Endothelial cell of umbilical vein (primary cell): ENCODE measurements at regions not wholly inside any gene's neighbourhood (a gene's known extent, or its start where the extent isn't known, plus 50 kb on each side); places are given as distances from the start of the nearest gene placed in this dataset.
"Not testable (repeated sequence)": the region's sequence is repeated elsewhere in the genome, so short reads cannot be mapped to it uniquely, and the experiment has no call there.

ENCODE experiments used
- CTCF ChIP-seq, 2 donors: IDR thresholded peaks; 1 replicate in 1 of 2; 2 replicates in 1 of 2; pipeline ENCODE4 v1.5.1; 2011; ENCODE audit warnings: low read length in 2 of 2, mild to moderate bottlenecking in 2 of 2, moderate library complexity in 2 of 2, control low read depth in 1 of 2, inconsistent platforms in 1 of 2, low read depth in 1 of 2; ENCODE audit not compliant: insufficient read depth in 1 of 2; ENCODE audit errors: extremely low read depth in 1 of 2
- EZH2 ChIP-seq: IDR thresholded peaks from 2 replicates; pipeline ENCODE4 v1.6.1; 2012; ENCODE audit warnings: borderline replicate concordance, low read depth, mild to moderate bottlenecking, moderate library complexity, low read length, inconsistent platforms; ENCODE audit not compliant: severe bottlenecking
- MYC ChIP-seq: IDR thresholded peaks from one replicate; pipeline ENCODE4 v1.6.1; 2011; ENCODE audit warnings: mild to moderate bottlenecking, low read depth, low read length
- POLR2A ChIP-seq: IDR thresholded peaks from 2 replicates; pipeline ENCODE4 v1.6.1; 2012; ENCODE audit warnings: low read depth, mild to moderate bottlenecking, control low read depth, low read length
- POLR2AphosphoS5 ChIP-seq: IDR thresholded peaks from 2 replicates; pipeline ENCODE4 v1.6.1; 2012; ENCODE audit warnings: low read depth, mild to moderate bottlenecking, control low read depth, low read length, moderate library complexity; ENCODE audit not compliant: insufficient read depth

GRCh38 chr4:189665712-189666305, 274.9 kb upstream of the FRG1 start:
- not testable (repeated sequence) for TF ChIP-seq POLR2AphosphoS5; EZH2; MYC; CTCF (IDR thresholded peaks at IDR 0.05; ENCODE audit: extremely low read depth in 1 of 2, insufficient read depth in 1 of 2, low read depth in 1 of 2, low read length in 2 of 2); POLR2A
